ENCODE measurements at regions not wholly inside any gene's neighbourhood (a gene's known extent, or its start where the extent isn't known, plus 50 kb on each side); places are given as distances from the start of the nearest gene placed in this dataset.

DNA sequence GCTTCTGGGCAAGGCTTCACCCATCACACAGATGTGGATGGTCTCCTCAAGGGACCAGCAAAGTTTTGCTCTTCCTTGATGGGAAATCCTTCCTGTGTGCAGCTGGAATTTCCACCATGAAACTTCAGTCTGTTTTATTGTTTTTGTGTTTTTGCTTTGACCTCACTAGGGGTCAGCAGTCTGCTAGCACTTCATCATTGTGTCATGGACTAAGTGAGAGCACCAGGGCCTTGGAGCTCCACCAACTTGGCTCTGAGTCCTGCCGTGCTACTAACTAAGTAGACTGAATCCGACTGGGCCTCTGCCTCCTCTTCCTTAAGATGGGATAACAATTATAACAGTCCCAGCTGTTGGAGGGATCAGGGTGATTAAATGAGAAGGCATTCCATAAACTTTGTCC, 305.8 kb upstream of the NCAM1 start:
- DNase-seq (ENCODE audit: low spot score) = no peak
- Mint-ChIP-seq H3K9me3 (ENCODE audit: low read depth) (no peaks in the 10 kb centered on the region), H3K36me3 (ENCODE audit: low read depth) (no peaks in the 10 kb centered on the region), H3K4me3 (ENCODE audit: unreplicated experiment) (no peak overlapping the region), H3K27ac (ENCODE audit: unreplicated experiment) (no peak overlapping the region), H3K27me3 (ENCODE audit: low read depth) (no peaks in the 10 kb centered on the region), H3K4me1 (ENCODE audit: low read depth) (peaks cover 15% of the 10 kb centered on the region)
- TF ChIP-seq, protein P1, sequence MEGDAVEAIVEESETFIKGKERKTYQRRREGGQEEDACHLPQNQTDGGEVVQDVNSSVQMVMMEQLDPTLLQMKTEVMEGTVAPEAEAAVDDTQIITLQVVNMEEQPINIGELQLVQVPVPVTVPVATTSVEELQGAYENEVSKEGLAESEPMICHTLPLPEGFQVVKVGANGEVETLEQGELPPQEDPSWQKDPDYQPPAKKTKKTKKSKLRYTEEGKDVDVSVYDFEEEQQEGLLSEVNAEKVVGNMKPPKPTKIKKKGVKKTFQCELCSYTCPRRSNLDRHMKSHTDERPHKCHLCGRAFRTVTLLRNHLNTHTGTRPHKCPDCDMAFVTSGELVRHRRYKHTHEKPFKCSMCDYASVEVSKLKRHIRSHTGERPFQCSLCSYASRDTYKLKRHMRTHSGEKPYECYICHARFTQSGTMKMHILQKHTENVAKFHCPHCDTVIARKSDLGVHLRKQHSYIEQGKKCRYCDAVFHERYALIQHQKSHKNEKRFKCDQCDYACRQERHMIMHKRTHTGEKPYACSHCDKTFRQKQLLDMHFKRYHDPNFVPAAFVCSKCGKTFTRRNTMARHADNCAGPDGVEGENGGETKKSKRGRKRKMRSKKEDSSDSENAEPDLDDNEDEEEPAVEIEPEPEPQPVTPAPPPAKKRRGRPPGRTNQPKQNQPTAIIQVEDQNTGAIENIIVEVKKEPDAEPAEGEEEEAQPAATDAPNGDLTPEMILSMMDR (IDR thresholded peaks at IDR 0.05) = no peak

GRCh38 chr11:112656772-112657428, 304.3 kb upstream of the NCAM1 start:
- Mint-ChIP-seq H3K9me3 (ENCODE audit: low read depth) (no peaks in the 10 kb centered on the region), H3K27me3 (ENCODE audit: low read depth) (no peaks in the 10 kb centered on the region), H3K27ac (ENCODE audit: unreplicated experiment) (no peak overlapping the region), H3K4me1 (ENCODE audit: low read depth) (peaks cover 15% of the 10 kb centered on the region), H3K4me3 (ENCODE audit: unreplicated experiment) (no peak overlapping the region), H3K36me3 (ENCODE audit: low read depth) (no peaks in the 10 kb centered on the region)
- TF ChIP-seq, protein P1 (IDR thresholded peaks at IDR 0.05) = no peak
- DNase-seq (ENCODE audit: low spot score) = no peak

DNA sequence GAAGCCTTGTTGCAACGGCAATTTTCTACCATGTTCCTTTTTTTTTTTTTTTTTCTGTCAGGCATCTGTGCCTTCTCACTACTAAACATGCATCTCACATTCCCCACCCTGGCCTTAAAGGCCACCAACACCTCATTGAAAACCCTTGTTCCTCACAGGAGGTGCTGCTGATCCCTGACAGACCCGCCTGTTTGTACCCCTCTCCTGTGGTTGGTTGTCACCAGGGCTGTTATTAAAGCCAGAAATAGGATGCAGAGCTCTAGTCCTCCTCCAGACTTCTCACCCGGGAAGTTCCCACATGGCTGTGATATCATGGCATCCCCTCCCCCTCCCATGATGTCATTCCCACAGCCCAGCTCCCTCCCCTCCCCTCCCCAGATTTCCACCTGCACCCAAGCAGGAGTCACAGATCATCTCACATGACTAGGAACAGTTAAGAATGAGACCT, 302.8 kb upstream of the NCAM1 start:
- no peaks in the 10 kb centered on the region for H3K9me3 Mint-ChIP-seq (ENCODE audit: low read depth)
- DNase-seq (ENCODE audit: low spot score) = no peak
- H3K4me1 Mint-ChIP-seq (ENCODE audit: low read depth) = peaks cover 10% of the 10 kb centered on the region
- no peaks in the 10 kb centered on the region for H3K27me3 Mint-ChIP-seq (ENCODE audit: low read depth)
- TF ChIP-seq, protein P1 (IDR thresholded peaks at IDR 0.05) = no peak
- no peak overlapping the region for H3K27ac Mint-ChIP-seq (ENCODE audit: unreplicated experiment)
- H3K36me3 Mint-ChIP-seq (ENCODE audit: low read depth) = no peaks in the 10 kb centered on the region
- H3K4me3 Mint-ChIP-seq (ENCODE audit: unreplicated experiment) = no peak overlapping the region

DNA sequence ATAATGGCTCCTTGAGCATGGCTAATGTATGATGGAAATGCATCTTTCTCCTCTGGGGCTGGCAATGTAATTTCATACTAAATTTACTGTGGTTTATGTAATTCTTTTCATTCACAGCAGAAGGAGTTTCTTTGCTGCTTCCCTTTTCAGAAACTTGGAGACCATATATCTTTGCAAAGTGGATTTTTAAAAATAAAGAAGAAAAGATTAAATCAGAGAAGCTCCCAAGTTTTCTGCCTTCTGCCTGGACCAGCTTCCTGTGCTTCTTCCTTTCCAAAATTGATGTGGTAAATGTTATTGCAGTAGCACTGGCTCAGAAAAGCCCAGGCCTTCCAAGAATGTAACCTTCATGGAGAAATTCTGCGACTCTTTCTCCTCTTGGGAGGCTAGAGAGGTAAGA, 300.1 kb upstream of the NCAM1 start:
- Mint-ChIP-seq H3K4me1 (ENCODE audit: low read depth) (peaks cover 10% of the 10 kb centered on the region), H3K4me3 (ENCODE audit: unreplicated experiment) (no peak overlapping the region), H3K9me3 (ENCODE audit: low read depth) (no peaks in the 10 kb centered on the region), H3K36me3 (ENCODE audit: low read depth) (no peaks in the 10 kb centered on the region), H3K27ac (ENCODE audit: unreplicated experiment) (no peak overlapping the region), H3K27me3 (ENCODE audit: low read depth) (no peaks in the 10 kb centered on the region)
- TF ChIP-seq, protein P1 (IDR thresholded peaks at IDR 0.05) = no peak
- no peak for DNase-seq (ENCODE audit: low spot score)

DNA sequence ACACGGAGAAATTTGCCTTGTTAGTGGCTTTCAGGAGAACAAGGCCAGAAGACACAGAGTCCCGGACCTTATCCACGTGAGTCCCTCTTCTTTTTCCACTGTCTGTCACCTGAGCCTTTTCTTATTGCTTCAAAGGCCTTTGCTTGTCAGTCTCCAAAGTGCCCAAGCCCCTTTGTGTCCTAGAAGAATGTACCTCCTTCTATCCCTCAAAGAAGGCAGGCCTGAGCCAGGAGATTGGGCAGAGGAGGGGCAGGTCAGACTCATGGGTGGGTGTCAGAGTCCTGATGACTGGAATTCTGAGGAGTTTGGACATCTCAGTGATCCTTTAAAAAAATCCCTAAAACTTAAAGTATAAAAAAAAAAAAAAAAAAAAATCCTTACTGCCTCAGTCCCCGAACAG, 299.6 kb upstream of the NCAM1 start:
- no peaks in the 10 kb centered on the region for H3K9me3 Mint-ChIP-seq (ENCODE audit: low read depth)
- TF ChIP-seq, protein P1 (IDR thresholded peaks at IDR 0.05) = no peak
- no peak overlapping the region for H3K27ac Mint-ChIP-seq (ENCODE audit: unreplicated experiment)
- no peaks in the 10 kb centered on the region for H3K27me3 Mint-ChIP-seq (ENCODE audit: low read depth)
- H3K36me3 Mint-ChIP-seq (ENCODE audit: low read depth) = no peaks in the 10 kb centered on the region
- peaks cover 10% of the 10 kb centered on the region for H3K4me1 Mint-ChIP-seq (ENCODE audit: low read depth)
- no peak for DNase-seq (ENCODE audit: low spot score)
- H3K4me3 Mint-ChIP-seq (ENCODE audit: unreplicated experiment) = no peak overlapping the region

All from chondrocyte (in vitro differentiated cells).